Lung (tissue), 11 donors: ENCODE measurements at regions not wholly inside any gene's neighbourhood (a gene's known extent, or its start where the extent isn't known, plus 50 kb on each side); places are given as distances from the start of the nearest gene placed in this dataset.

Experiments used
- ATAC-seq: fragments of 200-7000 bp; cut with Tn5 transposase; one replicate; pipeline ENCODE4 v1.9.1; 2020; ENCODE audit warnings: moderate number of reproducible peaks; ENCODE audit not compliant: insufficient read depth, low FRiP score
- DNase-seq, 3 donors: peaks; one replicate each; pipeline ENCODE4 v3.0.0-alpha.2; 2013 to 2017
- H3K27ac ChIP-seq, 2 donors: one replicate each; pipeline ENCODE4 v1.5.1; 2013; ENCODE audit warnings: mild to moderate bottlenecking in 2 of 2, moderate library complexity in 2 of 2, control low read depth in 1 of 2, inconsistent platforms in 1 of 2, low read depth in 1 of 2, low read length in 1 of 2
- H3K27me3 ChIP-seq, 3 donors: one replicate each; pipeline ENCODE4 v1.5.1; 2013; ENCODE audit warnings: low read length in 2 of 3; ENCODE audit not compliant: control insufficient read depth in 3 of 3, insufficient read depth in 3 of 3
- H3K36me3 ChIP-seq, 4 donors: one replicate each; pipeline ENCODE4 v1.5.1; 2013; ENCODE audit warnings: low read length in 4 of 4, mild to moderate bottlenecking in 1 of 4, moderate library complexity in 1 of 4; ENCODE audit not compliant: control insufficient read depth in 4 of 4, insufficient read depth in 4 of 4
- H3K4me1 ChIP-seq, 5 donors: one replicate each; pipeline ENCODE4 v1.5.1; 2013; ENCODE audit warnings: low read length in 5 of 5, mild to moderate bottlenecking in 2 of 5, moderate library complexity in 1 of 5; ENCODE audit not compliant: control insufficient read depth in 5 of 5, insufficient read depth in 5 of 5
- H3K4me3 ChIP-seq: one replicate; pipeline ENCODE4 v1.5.1; 2013; ENCODE audit warnings: mild to moderate bottlenecking, control low read depth, moderate library complexity
- H3K9ac ChIP-seq, 2 donors: one replicate each; pipeline ENCODE4 v1.5.1; 2013; ENCODE audit warnings: low read length in 2 of 2, control low read depth in 1 of 2; ENCODE audit not compliant: insufficient read depth in 1 of 2
- H3K9me3 ChIP-seq, 4 donors: one replicate each; pipeline ENCODE4 v1.5.1; 2013; ENCODE audit warnings: low read length in 3 of 4, mild to moderate bottlenecking in 1 of 4, moderate library complexity in 1 of 4; ENCODE audit not compliant: control insufficient read depth in 4 of 4, insufficient read depth in 3 of 4
- WGBS, 2 donors: extraction: QIAGEN DNeasy Blood & Tissue Kit; methylation state at CpG; one replicate each; pipeline ENCODE4 v1.1.7; 2013; 5-methylcytosine and 5-hydroxymethylcytosine counted together
- TF ChIP-seq, protein P1 (sequence below): IDR thresholded peaks from 2 replicates; pipeline ENCODE4 v1.5.1; 2012; ENCODE audit warnings: mild to moderate bottlenecking; ENCODE audit errors: control extremely low read depth, extremely low read depth
- donor health status: control.
- donor health status: control.
- donor health status: Bipolar disorder and iron deficiency.
- donor health status: healthy.
- donor health status: DM: yes; HTN: yes; CAD: no.

DNA sequence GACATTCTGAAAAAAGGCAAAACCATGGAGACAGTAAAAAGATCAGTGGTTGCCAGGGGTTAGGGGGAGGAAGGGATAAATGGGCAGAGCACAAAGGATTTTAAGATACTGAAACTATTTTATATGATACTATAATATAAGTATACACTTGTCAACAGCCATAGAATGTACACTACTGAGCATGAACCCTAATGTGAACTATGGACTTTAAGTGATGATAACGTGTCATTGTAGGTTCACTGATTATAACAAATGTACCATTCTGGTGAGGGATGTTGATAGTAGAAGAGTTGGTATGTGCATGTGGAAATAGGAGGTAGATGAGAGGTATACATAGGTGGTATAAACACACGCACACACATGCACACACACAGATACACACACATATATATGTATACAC is 241.6 kb downstream of the NOL4 start:
- 91 to 93% methylated on average over 2 of the region's 2 CpGs for WGBS, 2 donors
- H3K36me3 ChIP-seq: no peaks in the 10 kb centered on the region
- TF ChIP-seq, protein P1, sequence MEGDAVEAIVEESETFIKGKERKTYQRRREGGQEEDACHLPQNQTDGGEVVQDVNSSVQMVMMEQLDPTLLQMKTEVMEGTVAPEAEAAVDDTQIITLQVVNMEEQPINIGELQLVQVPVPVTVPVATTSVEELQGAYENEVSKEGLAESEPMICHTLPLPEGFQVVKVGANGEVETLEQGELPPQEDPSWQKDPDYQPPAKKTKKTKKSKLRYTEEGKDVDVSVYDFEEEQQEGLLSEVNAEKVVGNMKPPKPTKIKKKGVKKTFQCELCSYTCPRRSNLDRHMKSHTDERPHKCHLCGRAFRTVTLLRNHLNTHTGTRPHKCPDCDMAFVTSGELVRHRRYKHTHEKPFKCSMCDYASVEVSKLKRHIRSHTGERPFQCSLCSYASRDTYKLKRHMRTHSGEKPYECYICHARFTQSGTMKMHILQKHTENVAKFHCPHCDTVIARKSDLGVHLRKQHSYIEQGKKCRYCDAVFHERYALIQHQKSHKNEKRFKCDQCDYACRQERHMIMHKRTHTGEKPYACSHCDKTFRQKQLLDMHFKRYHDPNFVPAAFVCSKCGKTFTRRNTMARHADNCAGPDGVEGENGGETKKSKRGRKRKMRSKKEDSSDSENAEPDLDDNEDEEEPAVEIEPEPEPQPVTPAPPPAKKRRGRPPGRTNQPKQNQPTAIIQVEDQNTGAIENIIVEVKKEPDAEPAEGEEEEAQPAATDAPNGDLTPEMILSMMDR: no peak
- no peak overlapping the region for H3K4me3 ChIP-seq
- DNase-seq (no peak), ATAC-seq (no peak)
- H3K9ac ChIP-seq: no peak overlapping the region
- H3K27ac ChIP-seq: no peak overlapping the region
- no peaks in the 10 kb centered on the region for H3K9me3 ChIP-seq
- H3K27me3 ChIP-seq: no peaks in the 10 kb centered on the region
- H3K4me1 ChIP-seq: no peaks in the 10 kb centered on the region

DNA sequence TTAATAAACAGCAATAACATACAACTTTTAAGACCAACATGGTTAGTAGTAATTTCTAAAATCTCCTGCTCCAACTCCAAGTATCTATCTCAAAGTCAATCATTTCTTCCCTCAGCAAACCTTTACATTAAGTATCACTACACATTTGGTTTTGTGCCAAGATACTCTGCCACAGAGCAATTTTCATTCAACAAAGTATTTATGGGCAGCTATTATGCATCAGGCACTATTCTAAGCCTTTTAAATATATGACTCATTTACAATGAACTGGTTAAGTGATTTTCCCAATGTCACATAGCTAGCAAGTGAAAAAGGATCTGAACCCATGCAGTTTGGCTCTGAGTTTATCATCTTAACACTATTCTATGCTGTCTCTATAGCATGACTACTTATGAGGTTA is 264.3 kb downstream of the NOL4 start:
- ATAC-seq (no peak), DNase-seq (no peak)
- no peaks in the 10 kb centered on the region for H3K4me1 ChIP-seq
- TF ChIP-seq, protein P1: no peak
- no peaks in the 10 kb centered on the region for H3K36me3 ChIP-seq
- H3K27ac ChIP-seq: no peak overlapping the region
- H3K27me3 ChIP-seq: no peaks in the 10 kb centered on the region
- H3K9me3 ChIP-seq: no peaks in the 10 kb centered on the region
- H3K9ac ChIP-seq: no peak overlapping the region
- H3K4me3 ChIP-seq: no peak overlapping the region

DNA sequence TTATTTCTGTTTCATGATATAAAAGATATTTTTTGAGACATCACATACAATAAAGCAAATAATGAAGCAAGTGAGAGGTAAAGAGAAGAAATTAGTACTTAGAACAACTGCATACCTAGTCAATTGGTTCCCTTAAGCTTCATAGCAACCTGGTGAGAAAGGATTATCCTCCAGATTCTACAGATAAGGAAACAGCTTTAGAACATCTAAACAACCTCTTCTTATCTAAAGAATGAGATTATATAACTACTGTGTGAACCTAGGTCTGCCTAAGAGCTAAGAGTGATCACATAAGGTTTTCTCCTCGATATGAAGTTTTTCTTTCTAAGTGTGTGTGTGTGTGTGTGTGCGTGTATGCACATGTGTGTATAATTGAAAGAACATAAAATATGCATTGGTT is 265.1 kb downstream of the NOL4 start:
- Histone ChIP-seq H3K9me3 (no peaks in the 10 kb centered on the region), H3K27ac (no peak overlapping the region), H3K27me3 (no peaks in the 10 kb centered on the region), H3K9ac (no peak overlapping the region), H3K4me1 (no peaks in the 10 kb centered on the region), H3K4me3 (no peak overlapping the region), H3K36me3 (no peaks in the 10 kb centered on the region)
- whole genome bisulfite sequencing, 2 donors: 71 to 72% methylated on average over 2 of the region's 2 CpGs
- DNase-seq: no peak
- TF ChIP-seq, protein P1: no peak
- no peak for ATAC-seq

DNA sequence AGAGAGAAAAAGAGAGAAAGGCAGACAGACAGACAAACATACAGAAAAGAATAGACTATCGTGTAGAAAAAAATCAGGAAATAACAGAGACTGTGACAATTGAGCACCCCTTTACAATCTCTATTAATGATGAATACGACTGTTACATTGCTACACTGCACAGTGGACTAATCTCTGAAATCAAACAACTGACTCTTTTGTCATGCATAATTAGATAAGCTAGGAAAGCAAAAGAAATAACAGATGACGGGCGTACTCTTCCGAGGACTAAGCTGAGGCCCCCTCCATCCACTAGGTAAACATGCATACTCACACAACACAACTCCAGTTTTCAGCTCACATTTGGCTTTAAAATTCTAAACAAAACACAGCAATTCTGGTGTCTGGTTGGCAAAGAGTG is 267.0 kb downstream of the NOL4 start:
- H3K9me3 ChIP-seq: no peaks in the 10 kb centered on the region
- no peak overlapping the region for H3K4me3 ChIP-seq
- H3K36me3 ChIP-seq: no peaks in the 10 kb centered on the region
- TF ChIP-seq, protein P1: no peak
- no peak for ATAC-seq
- DNase-seq: no peak
- no peaks in the 10 kb centered on the region for H3K27me3 ChIP-seq
- WGBS, 2 donors: 74 to 81% methylated on average over 5 of the region's 5 CpGs
- H3K9ac ChIP-seq: no peak overlapping the region
- no peak overlapping the region for H3K27ac ChIP-seq
- H3K4me1 ChIP-seq: no peaks in the 10 kb centered on the region
